HepG2 (cell line): ENCODE measurements at regions not wholly inside any gene's neighbourhood (a gene's known extent, or its start where the extent isn't known, plus 50 kb on each side); places are given as distances from the start of the nearest gene placed in this dataset.

Source experiments
- ATAC-seq: fragments of 200-7000 bp; cut with Tn5 transposase; 3 replicates; pipeline ENCODE4 v1.9.1; 2020; ENCODE audit warnings: mild to moderate bottlenecking, moderate library complexity
- BruUV-seq: library from RNA; stranded (reverse); fragments of 400-500 nt; replicated peaks from 2 replicates; lab custom pipeline; 2021; lab: Mats Ljungman, UMichigan
- CTCF ChIA-PET: fragments of 300-600 bp; formaldehyde crosslinking; extraction: SDS; loops from one replicate; lab custom pipeline; 2021; ENCODE audit warnings: low total read pairs, inconsistent platforms, low intra/inter-chr PET ratio; lab: Yijun Ruan, JAX
- POLR2A ChIA-PET: fragments of 350-600 bp; sonication (Branson Sonifier 250); formaldehyde crosslinking; loops from one replicate; lab custom pipeline; 2020; ENCODE audit warnings: antibody characterized with exemption, inconsistent platforms; lab: Yijun Ruan, JAX
- DNase-seq: peaks from one replicate; pipeline ENCODE4 v3.0.0-alpha.2; 2015; ENCODE audit warnings: low spot score
- FAIRE-seq: peaks from 3 replicates; lab custom pipeline; 2011; peaks lifted over from hg19 to GRCh38; lab: Jason Lieb, UNC
- H2AFZ ChIP-seq: one replicate; pipeline ENCODE4 v1.6.1; 2011; ENCODE audit warnings: low read length, inconsistent platforms
- H3K27ac ChIP-seq: fragments of 300-600 bp; 3 replicates; pipeline ENCODE4 v1.8.0; 2011; ENCODE audit warnings: mixed run types, mild to moderate bottlenecking, mixed read lengths, low read length, inconsistent platforms; ENCODE audit not compliant: insufficient read depth; ENCODE audit errors: extremely low read length
- H3K27me3 ChIP-seq, 2 experiments: fragments of 200-600 bp in 1 of 2; 2 replicates in 1 of 2; 3 replicates in 1 of 2; pipeline versions ENCODE4 v1.6.0 to v1.8.0; 2011; ENCODE audit warnings: low read length in 2 of 2, mild to moderate bottlenecking in 2 of 2, moderate library complexity in 2 of 2, inconsistent platforms in 1 of 2; ENCODE audit not compliant: insufficient read depth in 2 of 2, control insufficient read depth in 1 of 2
- H3K36me3 ChIP-seq, 2 experiments: fragments of 200-600 bp in 1 of 2; replicated peaks in 1 of 2; 2 replicates in 1 of 2; 3 replicates in 1 of 2; pipeline versions ENCODE4 v1.5.1 to v1.8.0; 2011; ENCODE audit warnings: low read length in 2 of 2, inconsistent platforms in 1 of 2; ENCODE audit not compliant: insufficient read depth in 2 of 2, control insufficient read depth in 1 of 2
- H3K4me1 ChIP-seq: 2 replicates; pipeline ENCODE4 v1.5.1; 2012; ENCODE audit warnings: low read length, inconsistent platforms; ENCODE audit not compliant: insufficient read depth
- H3K4me2 ChIP-seq: 2 replicates; pipeline ENCODE4 v1.6.0; 2011; ENCODE audit warnings: low read depth, low read length, inconsistent platforms
- H3K4me3 ChIP-seq, 3 experiments: fragments of 200-600 bp in 1 of 3; sonication (generic), shearing (Covaris generic) in 1 of 3; replicated peaks in 1 of 3; 2 replicates each; pipeline ENCODE4 v1.5.1; 2011 to 2016; ENCODE audit warnings: low read length in 3 of 3, inconsistent platforms in 2 of 3, low read depth in 2 of 3, mild to moderate bottlenecking in 2 of 3, control low read depth in 1 of 3, mixed read lengths in 1 of 3; ENCODE audit not compliant: insufficient read depth in 1 of 3
- H3K79me2 ChIP-seq: one replicate; pipeline ENCODE4 v1.6.1; 2011; ENCODE audit warnings: low read length, inconsistent platforms; ENCODE audit not compliant: insufficient read depth
- H3K9ac ChIP-seq: 2 replicates; pipeline ENCODE4 v1.6.0; 2011; ENCODE audit warnings: mild to moderate bottlenecking, low read depth, low read length, inconsistent platforms; ENCODE audit not compliant: insufficient read depth
- H3K9me3 ChIP-seq: 2 replicates; pipeline ENCODE4 v1.5.1; 2012; ENCODE audit warnings: mild to moderate bottlenecking, low read length
- H4K20me1 ChIP-seq: 2 replicates; pipeline ENCODE4 v1.6.0; 2011; ENCODE audit warnings: inconsistent platforms, mild to moderate bottlenecking, low read length, moderate library complexity; ENCODE audit not compliant: insufficient read depth
- KDM5A ChIP-seq: fragments of 200-600 bp; sonication (generic); IDR thresholded peaks from 2 replicates; pipeline ENCODE4 v1.7.0; 2018; ENCODE audit warnings: antibody characterized with exemption, mild to moderate bottlenecking, low read length, borderline replicate concordance
- WGBS: methylation state at CpG from one replicate; pipeline ENCODE4 v1.1.6; 2017; ENCODE audit warnings: low lambda C conversion rate; 5-methylcytosine and 5-hydroxymethylcytosine counted together
- in situ Hi-C: cut with HindIII; loops from 2 replicates; pipeline ENCODE4 v1.10.0; 2017; ENCODE audit warnings: low pct_unique_long_range_greater_than_20kb; ENCODE audit not compliant: extremely low pct_ligation_motif_present
- intact Hi-C: fragments of 100-400 bp; cut with micrococcal nuclease; formaldehyde crosslinking; loops from one replicate; pipeline ENCODE4 v1.10.0; 2022; ENCODE audit not compliant: unreplicated experiment
- TF ChIP-seq, protein P1 (sequence below): sonication (generic); formaldehyde crosslinking; IDR thresholded peaks from 2 replicates; pipeline ENCODE4 v1.5.1; 2020; ENCODE audit warnings: mild to moderate bottlenecking, missing genetic modification reagents, borderline replicate concordance

DNA sequence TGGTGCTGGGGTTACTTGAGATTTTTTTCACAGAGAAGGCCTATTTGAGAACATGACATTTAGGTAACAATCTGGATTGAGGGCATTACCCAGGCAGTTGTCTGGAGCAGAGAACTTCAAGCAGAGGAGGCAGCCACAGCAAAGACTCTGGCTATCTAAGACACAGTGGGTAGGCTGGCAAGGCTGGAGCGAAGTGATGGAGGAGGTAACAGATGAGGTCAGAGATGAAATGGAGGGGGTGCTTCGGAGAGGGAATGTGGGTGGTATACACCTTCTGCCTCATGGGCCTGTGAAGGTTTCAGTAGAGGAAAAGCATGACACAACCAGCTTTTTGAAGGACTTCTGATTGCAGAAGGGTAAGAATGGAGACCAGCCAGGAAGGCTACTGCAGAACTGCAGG is 65.9 kb downstream of the TMEM174 start (continued):
- TF ChIP-seq, protein P1, sequence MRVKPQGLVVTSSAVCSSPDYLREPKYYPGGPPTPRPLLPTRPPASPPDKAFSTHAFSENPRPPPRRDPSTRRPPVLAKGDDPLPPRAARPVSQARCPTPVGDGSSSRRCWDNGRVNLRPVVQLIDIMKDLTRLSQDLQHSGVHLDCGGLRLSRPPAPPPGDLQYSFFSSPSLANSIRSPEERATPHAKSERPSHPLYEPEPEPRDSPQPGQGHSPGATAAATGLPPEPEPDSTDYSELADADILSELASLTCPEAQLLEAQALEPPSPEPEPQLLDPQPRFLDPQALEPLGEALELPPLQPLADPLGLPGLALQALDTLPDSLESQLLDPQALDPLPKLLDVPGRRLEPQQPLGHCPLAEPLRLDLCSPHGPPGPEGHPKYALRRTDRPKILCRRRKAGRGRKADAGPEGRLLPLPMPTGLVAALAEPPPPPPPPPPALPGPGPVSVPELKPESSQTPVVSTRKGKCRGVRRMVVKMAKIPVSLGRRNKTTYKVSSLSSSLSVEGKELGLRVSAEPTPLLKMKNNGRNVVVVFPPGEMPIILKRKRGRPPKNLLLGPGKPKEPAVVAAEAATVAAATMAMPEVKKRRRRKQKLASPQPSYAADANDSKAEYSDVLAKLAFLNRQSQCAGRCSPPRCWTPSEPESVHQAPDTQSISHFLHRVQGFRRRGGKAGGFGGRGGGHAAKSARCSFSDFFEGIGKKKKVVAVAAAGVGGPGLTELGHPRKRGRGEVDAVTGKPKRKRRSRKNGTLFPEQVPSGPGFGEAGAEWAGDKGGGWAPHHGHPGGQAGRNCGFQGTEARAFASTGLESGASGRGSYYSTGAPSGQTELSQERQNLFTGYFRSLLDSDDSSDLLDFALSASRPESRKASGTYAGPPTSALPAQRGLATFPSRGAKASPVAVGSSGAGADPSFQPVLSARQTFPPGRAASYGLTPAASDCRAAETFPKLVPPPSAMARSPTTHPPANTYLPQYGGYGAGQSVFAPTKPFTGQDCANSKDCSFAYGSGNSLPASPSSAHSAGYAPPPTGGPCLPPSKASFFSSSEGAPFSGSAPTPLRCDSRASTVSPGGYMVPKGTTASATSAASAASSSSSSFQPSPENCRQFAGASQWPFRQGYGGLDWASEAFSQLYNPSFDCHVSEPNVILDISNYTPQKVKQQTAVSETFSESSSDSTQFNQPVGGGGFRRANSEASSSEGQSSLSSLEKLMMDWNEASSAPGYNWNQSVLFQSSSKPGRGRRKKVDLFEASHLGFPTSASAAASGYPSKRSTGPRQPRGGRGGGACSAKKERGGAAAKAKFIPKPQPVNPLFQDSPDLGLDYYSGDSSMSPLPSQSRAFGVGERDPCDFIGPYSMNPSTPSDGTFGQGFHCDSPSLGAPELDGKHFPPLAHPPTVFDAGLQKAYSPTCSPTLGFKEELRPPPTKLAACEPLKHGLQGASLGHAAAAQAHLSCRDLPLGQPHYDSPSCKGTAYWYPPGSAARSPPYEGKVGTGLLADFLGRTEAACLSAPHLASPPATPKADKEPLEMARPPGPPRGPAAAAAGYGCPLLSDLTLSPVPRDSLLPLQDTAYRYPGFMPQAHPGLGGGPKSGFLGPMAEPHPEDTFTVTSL (CRISPR knock-in tag): no peak

DNA sequence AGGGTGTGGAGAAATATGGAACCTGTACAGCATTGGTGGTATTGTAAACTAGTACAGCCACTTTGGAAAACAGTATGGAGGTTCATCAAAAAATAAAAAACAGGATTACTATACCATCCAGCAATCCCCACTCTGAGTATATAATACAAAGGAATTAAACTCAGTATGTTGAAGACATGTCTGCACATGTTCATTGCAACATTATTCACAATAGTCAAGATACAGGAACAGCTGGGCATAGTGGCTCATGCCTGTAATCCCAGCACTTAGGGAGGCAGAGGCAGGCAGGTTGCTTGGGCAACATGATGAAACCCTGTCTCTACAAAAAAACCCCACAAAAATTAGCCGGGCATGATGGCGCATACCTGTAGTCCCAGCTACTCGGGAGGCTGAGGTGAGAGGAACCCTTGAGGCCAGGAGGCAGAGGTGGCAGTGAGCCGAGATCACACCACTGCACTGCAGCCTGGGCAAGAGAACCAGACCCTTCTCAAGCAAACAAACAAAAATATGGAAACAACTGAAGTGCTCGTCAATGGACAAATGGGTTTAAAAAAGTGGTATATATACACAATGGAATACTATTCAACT is 63.6 kb downstream of the TMEM174 start:
- in situ Hi-C loops (no loop called here), intact Hi-C loops (no loop called here)
- no peaks in the 10 kb centered on the region for H4K20me1 ChIP-seq
- ATAC-seq: no peak
- no peaks in the 10 kb centered on the region for H3K36me3 ChIP-seq
- no peak for DNase-seq
- 43% methylated on average over 5 of the region's 5 CpGs for WGBS
- ChIA-PET POLR2A (no interaction called here), CTCF (no interaction called here)
- no peak for TF ChIP-seq KDM5A
- TF ChIP-seq, all 625 proteins: peak for 0
- no peaks in the 10 kb centered on the region for H3K4me1 ChIP-seq
- H3K9me3 ChIP-seq: no peaks in the 10 kb centered on the region
- no TSS peak for BruUV-seq
- no peak for FAIRE-seq
- H3K27me3 ChIP-seq: peaks cover 0 to 48% of the 10 kb centered on the region in 2 experiments; a peak in 3 of 5 replicates
- no peak overlapping the region for H2AFZ ChIP-seq
- no peaks in the 10 kb centered on the region for H3K79me2 ChIP-seq
- H3K4me2 ChIP-seq: no peak overlapping the region
- no peak overlapping the region for H3K4me3 ChIP-seq
- no peak overlapping the region for H3K27ac ChIP-seq
- no peak overlapping the region for H3K9ac ChIP-seq
